ENCODE measurements at regions not wholly inside any gene's neighbourhood (a gene's known extent, or its start where the extent isn't known, plus 50 kb on each side); places are given as distances from the start of the nearest gene placed in this dataset.

GRCh38 chr19:5392486-5392885 is 51.9 kb upstream of the PTPRS start:
- DNase-seq (ENCODE audit: low read depth): no peak

GRCh38 chr19:5393088-5393487 is 52.5 kb upstream of the PTPRS start:
- no peak for DNase-seq (ENCODE audit: low read depth)

- no peak for DNase-seq (ENCODE audit: low read depth)
Measured at GRCh38 chr19:5394551-5395505, 54.2 kb upstream of the PTPRS start.

- DNase-seq (ENCODE audit: low read depth): no peak
Measured at GRCh38 chr19:5395556-5395955, 54.9 kb upstream of the PTPRS start.

GRCh38 chr19:5396096-5396939 is 55.7 kb upstream of the PTPRS start:
- DNase-seq (ENCODE audit: low read depth): no peak

GRCh38 chr19:5396963-5397362 is 56.4 kb upstream of the PTPRS start:
- no peak for DNase-seq (ENCODE audit: low read depth)

GRCh38 chr19:5397804-5398692 is 57.2 kb upstream of the ZNRF4 start:
- peak; percentile 19 for DNase-seq (ENCODE audit: low read depth)

GRCh38 chr19:5398693-5399057 is 56.5 kb upstream of the ZNRF4 start:
- DNase-seq (ENCODE audit: low read depth): no peak

GRCh38 chr19:5403968-5404640 is 51.1 kb upstream of the ZNRF4 start:
- peak; percentile 84 for DNase-seq (ENCODE audit: low read depth)
